ENCODE measurements at regions not wholly inside any gene's neighbourhood (a gene's known extent, or its start where the extent isn't known, plus 50 kb on each side); places are given as distances from the start of the nearest gene placed in this dataset.

GRCh38 chr2:75317802-75318201, 118.5 kb upstream of the TACR1 start:
- TF ChIP-seq POLR2A (IDR thresholded peaks at IDR 0.05) (no peak), CTCF (IDR thresholded peaks at IDR 0.05) (no peak)

Data from stomach (tissue), 4 donors.